ENCODE measurements at regions not wholly inside any gene's neighbourhood (a gene's known extent, or its start where the extent isn't known, plus 50 kb on each side); places are given as distances from the start of the nearest gene placed in this dataset.

DNA sequence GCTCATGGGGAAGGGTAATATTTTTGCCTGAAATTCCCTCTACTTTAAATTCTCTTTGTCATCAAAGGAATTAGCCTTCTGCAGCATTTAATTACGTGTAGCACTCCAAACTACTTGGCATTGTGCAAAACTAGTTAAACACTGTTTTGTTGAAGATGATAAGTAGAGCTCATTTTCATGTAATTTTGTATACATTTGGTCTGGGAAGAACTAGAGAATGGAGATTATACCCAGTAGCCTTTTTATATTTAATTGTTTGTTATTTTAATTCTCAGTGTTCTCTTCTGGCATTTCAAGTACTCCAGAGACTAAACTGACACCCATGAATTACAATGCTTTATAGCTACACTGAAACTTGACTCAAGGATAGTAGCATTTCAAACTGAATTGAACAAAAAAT is 211.5 kb upstream of the SMIM31 start:
- no peak for TF ChIP-seq POLR2A (IDR thresholded peaks at IDR 0.05)
- TF ChIP-seq, protein P1, sequence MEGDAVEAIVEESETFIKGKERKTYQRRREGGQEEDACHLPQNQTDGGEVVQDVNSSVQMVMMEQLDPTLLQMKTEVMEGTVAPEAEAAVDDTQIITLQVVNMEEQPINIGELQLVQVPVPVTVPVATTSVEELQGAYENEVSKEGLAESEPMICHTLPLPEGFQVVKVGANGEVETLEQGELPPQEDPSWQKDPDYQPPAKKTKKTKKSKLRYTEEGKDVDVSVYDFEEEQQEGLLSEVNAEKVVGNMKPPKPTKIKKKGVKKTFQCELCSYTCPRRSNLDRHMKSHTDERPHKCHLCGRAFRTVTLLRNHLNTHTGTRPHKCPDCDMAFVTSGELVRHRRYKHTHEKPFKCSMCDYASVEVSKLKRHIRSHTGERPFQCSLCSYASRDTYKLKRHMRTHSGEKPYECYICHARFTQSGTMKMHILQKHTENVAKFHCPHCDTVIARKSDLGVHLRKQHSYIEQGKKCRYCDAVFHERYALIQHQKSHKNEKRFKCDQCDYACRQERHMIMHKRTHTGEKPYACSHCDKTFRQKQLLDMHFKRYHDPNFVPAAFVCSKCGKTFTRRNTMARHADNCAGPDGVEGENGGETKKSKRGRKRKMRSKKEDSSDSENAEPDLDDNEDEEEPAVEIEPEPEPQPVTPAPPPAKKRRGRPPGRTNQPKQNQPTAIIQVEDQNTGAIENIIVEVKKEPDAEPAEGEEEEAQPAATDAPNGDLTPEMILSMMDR (IDR thresholded peaks at IDR 0.05) = no peak

Data from body of pancreas (tissue), 4 donors.